Activated CD8-positive, alpha-beta T cell treated with anti-CD3 and anti-CD28 coated beads for 36 hours (primary cell): ENCODE measurements at regions not wholly inside any gene's neighbourhood (a gene's known extent, or its start where the extent isn't known, plus 50 kb on each side); places are given as distances from the start of the nearest gene placed in this dataset.

ENCODE experiments used
- ATAC-seq: fragments of 200-7000 bp; cut with Tn5 transposase; one replicate; pipeline ENCODE4 v1.10.0; 2021; ENCODE audit warnings: mild to moderate bottlenecking, moderate library complexity
- CTCF ChIA-PET: fragments of 350-600 bp; sonication (Branson Sonifier 250); formaldehyde crosslinking; loops from one replicate; lab custom pipeline; 2021; ENCODE audit warnings: antibody characterized with exemption; lab: Charles Lee
- POLR2A ChIA-PET: fragments of 350-600 bp; sonication (Branson Sonifier 250); formaldehyde crosslinking; loops from one replicate; lab custom pipeline; 2021; ENCODE audit warnings: antibody characterized with exemption; lab: Charles Lee
- DNase-seq: peaks from one replicate; pipeline ENCODE4 v3.0.0-alpha.2; 2020
- H3K27ac Mint-ChIP-seq: one replicate; pipeline ENCODE4 v1.8.0; 2021; ENCODE audit warnings: mild to moderate bottlenecking, mixed read lengths
- H3K27me3 Mint-ChIP-seq: one replicate; pipeline ENCODE4 v1.8.0; 2021; ENCODE audit warnings: mixed read lengths
- H3K36me3 Mint-ChIP-seq: one replicate; pipeline ENCODE4 v1.8.0; 2021; ENCODE audit warnings: low read depth, mixed read lengths
- H3K4me1 Mint-ChIP-seq: one replicate; pipeline ENCODE4 v1.8.0; 2021; ENCODE audit warnings: low read depth, mixed read lengths
- H3K4me3 Mint-ChIP-seq: one replicate; pipeline ENCODE4 v1.8.0; 2021; ENCODE audit warnings: mild to moderate bottlenecking, moderate library complexity, mixed read lengths
- H3K9me3 Mint-ChIP-seq: one replicate; pipeline ENCODE4 v1.8.0; 2021; ENCODE audit warnings: mixed read lengths
- intact Hi-C: fragments of 100-400 bp; cut with micrococcal nuclease; formaldehyde crosslinking; loops from one replicate; pipeline ENCODE4 v1.10.0; 2022
- TF ChIP-seq, protein P1 (sequence below): fragments of 200-600 bp; IDR thresholded peaks from one replicate; pipeline ENCODE4 v1.8.0; 2022; ENCODE audit warnings: antibody characterized with exemption, mild to moderate bottlenecking

DNA sequence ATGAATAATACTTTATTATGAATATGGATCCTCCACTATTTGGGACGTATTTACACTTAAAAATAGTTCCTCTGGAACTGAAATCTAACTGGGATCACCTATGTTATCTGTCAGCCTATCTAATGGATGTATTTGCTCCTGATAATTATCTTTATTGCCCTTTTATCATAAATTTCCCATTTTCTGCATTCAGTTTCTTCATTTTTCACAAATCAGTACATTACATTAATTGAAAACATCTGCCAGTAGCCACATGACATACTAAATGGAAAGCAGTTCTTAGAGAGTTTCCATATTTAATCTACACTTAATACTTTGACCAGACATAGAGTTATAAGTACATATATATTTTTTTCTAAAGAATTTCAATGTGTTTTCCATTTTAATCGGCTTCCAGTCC lies 888.8 kb downstream of the SLITRK6 start:
- Mint-ChIP-seq H3K4me3 (no peak overlapping the region), H3K27me3 (no peaks in the 10 kb centered on the region), H3K27ac (no peak overlapping the region), H3K36me3 (no peaks in the 10 kb centered on the region), H3K4me1 (no peaks in the 10 kb centered on the region), H3K9me3 (peaks cover 1% of the 10 kb centered on the region)
- TF ChIP-seq, protein P1, sequence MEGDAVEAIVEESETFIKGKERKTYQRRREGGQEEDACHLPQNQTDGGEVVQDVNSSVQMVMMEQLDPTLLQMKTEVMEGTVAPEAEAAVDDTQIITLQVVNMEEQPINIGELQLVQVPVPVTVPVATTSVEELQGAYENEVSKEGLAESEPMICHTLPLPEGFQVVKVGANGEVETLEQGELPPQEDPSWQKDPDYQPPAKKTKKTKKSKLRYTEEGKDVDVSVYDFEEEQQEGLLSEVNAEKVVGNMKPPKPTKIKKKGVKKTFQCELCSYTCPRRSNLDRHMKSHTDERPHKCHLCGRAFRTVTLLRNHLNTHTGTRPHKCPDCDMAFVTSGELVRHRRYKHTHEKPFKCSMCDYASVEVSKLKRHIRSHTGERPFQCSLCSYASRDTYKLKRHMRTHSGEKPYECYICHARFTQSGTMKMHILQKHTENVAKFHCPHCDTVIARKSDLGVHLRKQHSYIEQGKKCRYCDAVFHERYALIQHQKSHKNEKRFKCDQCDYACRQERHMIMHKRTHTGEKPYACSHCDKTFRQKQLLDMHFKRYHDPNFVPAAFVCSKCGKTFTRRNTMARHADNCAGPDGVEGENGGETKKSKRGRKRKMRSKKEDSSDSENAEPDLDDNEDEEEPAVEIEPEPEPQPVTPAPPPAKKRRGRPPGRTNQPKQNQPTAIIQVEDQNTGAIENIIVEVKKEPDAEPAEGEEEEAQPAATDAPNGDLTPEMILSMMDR, result no peak
- no peak for ATAC-seq
- ChIA-PET POLR2A (no interaction called here), CTCF (no interaction called here)
- no peak for DNase-seq
- intact Hi-C loops, result no loop called here

DNA sequence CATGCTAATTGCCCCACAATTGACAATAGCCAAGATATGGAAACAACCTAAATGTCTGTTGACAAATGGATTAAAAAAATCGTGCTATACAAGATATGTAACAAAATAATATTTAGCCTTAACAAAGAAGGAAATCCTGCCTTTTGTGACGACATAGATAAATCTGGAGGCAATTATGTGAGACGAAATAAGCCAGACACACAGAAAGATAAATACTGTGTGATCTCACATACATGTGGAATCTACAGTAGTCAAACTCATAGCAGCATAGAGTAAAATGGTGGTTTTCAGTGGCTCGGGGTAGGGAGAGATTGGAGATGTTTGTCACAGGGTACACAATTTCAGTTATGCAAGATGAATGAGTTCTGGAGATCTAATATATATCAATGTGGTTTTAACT lies 895.8 kb downstream of the SLITRK6 start:
- H3K9me3 Mint-ChIP-seq, result no peaks in the 10 kb centered on the region
- H3K27ac Mint-ChIP-seq, result no peak overlapping the region
- H3K4me1 Mint-ChIP-seq, result no peaks in the 10 kb centered on the region
- TF ChIP-seq, protein P1, result no peak
- no peak for DNase-seq
- H3K4me3 Mint-ChIP-seq, result no peak overlapping the region
- intact Hi-C loops, result no loop called here
- H3K36me3 Mint-ChIP-seq, result no peaks in the 10 kb centered on the region
- POLR2A ChIA-PET, result no interaction called here
- no peak for ATAC-seq
- H3K27me3 Mint-ChIP-seq, result no peaks in the 10 kb centered on the region
- CTCF ChIA-PET, result no interaction called here

DNA sequence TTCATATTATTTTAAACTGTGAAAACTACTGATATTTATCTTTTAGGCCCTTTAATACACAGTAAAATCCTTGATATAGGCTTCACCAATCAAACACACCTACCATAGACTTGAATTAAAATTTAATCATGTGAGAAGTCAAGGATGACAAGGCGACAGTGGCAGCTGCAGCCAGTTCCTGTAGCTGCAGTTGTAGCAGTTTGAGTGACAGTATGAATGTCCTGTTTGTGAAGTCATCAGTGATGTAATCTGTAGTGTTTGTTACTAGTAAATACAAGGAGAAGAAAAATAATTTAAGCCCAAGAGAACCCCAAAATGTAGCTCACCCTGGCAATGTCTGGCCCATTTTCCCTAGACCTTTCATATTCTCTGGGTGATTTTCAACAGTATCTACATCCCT lies 897.0 kb downstream of the SLITRK6 start:
- Mint-ChIP-seq H3K27me3 (no peaks in the 10 kb centered on the region), H3K4me1 (no peaks in the 10 kb centered on the region), H3K4me3 (no peak overlapping the region), H3K36me3 (no peaks in the 10 kb centered on the region), H3K27ac (no peak overlapping the region), H3K9me3 (no peaks in the 10 kb centered on the region)
- intact Hi-C loops, result no loop called here
- CTCF ChIA-PET, result no interaction called here
- TF ChIP-seq, protein P1, result no peak
- POLR2A ChIA-PET, result no interaction called here
- DNase-seq, result no peak
- no peak for ATAC-seq

DNA sequence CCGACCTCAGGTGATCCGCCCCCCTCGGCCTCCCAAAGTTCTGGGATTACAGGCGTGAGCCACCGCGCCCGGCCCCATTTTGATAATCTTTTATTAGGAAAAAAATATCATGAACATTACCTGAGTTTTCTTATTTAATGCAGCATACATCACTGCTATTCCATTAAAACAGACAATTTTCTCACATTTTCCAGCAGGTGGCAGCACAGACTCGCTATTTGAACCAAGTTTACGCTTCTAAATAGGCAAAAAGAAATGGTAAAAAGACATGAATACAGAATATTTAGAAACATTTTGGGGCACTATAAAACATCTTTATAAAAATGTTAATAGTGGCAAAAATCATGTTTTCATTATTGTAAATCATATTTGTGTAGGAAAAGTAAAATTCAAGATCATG lies 903.1 kb downstream of the SLITRK6 start:
- intact Hi-C loops, result loop anchor here (1.0 kb wide), 1 partner anchor 910 kb away; no protein-coding TSS in a partner anchor
- Mint-ChIP-seq H3K4me1 (no peaks in the 10 kb centered on the region), H3K36me3 (no peaks in the 10 kb centered on the region), H3K9me3 (no peaks in the 10 kb centered on the region), H3K4me3 (no peak overlapping the region), H3K27ac (no peak overlapping the region), H3K27me3 (peaks cover 1% of the 10 kb centered on the region)
- DNase-seq, result peak; percentile 36
- ATAC-seq, result no peak
- ChIA-PET CTCF (interaction anchor here (0.7 to 1.2 kb wide), 9 partner anchors 15 to 933 kb away, joined by 3 to 4 read pairs (median 3); partner anchors contain the start of gene SLITRK6), POLR2A (no interaction called here)
- TF ChIP-seq, protein P1, result peak; percentile 89

DNA sequence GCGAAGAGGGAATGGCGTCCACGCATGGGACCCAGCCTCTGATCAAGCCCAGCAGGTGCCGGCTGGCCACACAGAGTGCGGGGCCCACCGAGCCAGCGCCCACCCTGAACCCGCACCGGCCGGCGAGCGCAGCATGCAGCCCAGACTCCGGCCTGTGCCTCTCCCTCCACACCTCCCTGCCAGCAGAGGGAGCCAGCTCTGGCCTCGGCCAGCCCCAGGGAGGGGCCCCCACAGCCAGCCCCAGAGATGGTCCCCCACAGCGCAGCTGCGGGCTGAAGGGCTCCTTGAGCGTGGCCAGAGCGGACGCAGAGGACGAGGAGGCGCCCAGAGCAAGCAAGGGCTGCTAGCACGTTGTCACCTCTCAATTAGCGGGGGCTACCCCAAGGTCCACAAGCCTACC lies 904.5 kb downstream of the SLITRK6 start:
- TF ChIP-seq, protein P1, result no peak
- Mint-ChIP-seq H3K36me3 (no peaks in the 10 kb centered on the region), H3K4me3 (no peak overlapping the region), H3K27ac (no peak overlapping the region), H3K27me3 (peaks cover 1% of the 10 kb centered on the region), H3K9me3 (no peaks in the 10 kb centered on the region), H3K4me1 (no peaks in the 10 kb centered on the region)
- ATAC-seq (no peak), DNase-seq (no peak)
- CTCF ChIA-PET, result interaction anchor here (0.7 to 1.1 kb wide), 3 partner anchors 24 to 933 kb away, joined by 3 read pairs; no protein-coding TSS in a partner anchor
- POLR2A ChIA-PET, result no interaction called here
- intact Hi-C loops, result no loop called here
